Activated naive CD4-positive, alpha-beta T cell treated with anti-CD3 and anti-CD28 coated beads, Interleukin-2, amount 50 U/mL, for 16 hours (primary cell): ENCODE measurements at regions not wholly inside any gene's neighbourhood (a gene's known extent, or its start where the extent isn't known, plus 50 kb on each side); places are given as distances from the start of the nearest gene placed in this dataset.

Experiments
- DNase-seq: peaks from one replicate; pipeline ENCODE4 v3.0.0-alpha.2; 2020

DNA sequence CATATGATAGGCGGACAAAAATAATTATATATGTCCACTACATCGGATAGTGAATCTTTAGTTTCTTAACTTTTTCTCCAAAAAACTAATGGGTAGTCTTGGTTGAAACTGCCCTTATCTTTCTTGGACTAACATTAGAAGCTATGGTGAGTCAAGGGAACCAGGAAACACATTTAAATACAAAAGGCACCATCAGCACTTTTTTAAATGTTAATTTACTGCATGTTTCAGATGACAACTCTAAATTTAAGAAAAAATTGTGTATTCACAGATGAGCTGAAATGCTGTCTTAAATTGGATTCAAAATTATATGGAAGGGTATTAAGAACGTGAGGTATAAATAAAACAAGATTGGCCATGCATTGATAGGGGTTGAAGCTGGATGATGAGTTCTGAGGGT is 75.6 kb upstream of the CERS6 start:
- DNase-seq = no peak

DNA sequence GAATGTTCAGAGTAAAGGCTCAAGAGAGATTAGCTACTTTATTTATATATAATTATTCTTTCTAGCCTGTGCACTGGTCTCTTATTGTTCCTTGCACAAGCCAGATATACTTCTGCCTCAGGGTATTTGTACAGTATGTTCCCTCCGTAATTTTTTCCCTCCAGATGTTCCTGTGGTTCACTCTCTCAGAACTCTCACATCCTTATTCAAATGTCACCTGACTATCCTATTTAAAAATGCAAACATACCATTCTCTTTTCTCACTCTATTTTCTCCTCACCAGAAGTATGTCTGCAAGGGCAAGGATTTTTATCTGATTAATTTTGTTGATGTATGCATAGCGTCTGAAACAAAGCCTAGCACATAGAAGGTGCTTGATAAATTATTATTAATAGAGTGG is 64.0 kb upstream of the CERS6 start:
- DNase-seq = no peak

DNA sequence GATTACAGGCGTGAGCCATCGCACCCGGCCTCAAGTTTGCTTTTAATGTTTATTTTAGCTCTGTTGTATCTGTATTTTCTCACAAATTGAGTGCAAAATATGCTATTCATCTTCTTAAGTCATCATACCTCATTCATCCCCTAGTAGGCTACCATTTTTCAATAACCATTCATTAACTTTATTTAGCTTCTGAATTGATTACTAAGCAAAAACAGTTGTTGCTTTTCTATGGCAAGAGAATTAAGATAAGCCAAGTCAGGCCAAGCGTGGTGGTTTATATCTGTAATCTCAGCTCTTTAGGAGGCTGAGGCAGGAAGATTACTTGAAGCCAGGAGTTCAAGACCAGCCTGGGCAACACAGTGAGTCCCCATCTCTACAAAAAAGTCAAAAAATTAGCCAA is 63.3 kb upstream of the CERS6 start:
- DNase-seq = no peak

DNA sequence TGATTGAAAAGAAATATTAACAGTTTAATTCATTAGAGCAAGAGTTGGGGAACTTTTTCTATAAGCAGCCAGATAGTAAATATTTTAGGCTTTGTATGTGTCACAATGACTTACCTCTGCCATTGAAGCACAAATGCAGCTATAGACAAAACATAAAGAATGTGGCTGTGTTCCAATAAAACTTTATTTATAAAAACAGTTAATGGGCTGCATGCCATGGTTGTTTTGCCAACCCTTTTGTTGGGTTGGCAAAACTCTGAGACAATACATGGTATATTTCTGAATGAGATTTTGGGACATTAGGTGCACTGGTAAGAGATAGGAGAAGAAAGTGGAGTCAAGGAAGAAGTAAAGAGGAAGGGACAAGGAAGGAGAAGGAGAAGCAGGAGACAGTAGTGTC is 61.8 kb upstream of the CERS6 start:
- DNase-seq = no peak

DNA sequence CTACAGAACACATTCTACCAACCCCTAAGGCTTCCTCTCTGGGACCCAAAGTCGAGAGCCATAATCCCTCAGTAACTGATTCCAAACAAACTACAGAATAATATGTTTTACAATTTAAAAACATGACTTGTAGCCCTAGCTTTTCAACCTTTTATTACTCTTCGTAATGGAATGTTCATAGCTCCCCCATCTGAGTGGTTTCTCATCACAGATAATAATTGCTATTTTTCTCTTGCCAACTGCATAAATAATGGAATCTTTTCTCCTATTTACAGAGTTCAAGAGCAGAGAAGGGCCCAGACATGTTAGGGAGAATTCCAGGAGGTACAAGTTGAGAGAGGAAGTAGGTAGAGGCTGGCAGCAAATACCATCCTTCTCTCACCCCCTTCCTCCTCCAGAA is 59.9 kb upstream of the CERS6 start:
- DNase-seq = no peak

DNA sequence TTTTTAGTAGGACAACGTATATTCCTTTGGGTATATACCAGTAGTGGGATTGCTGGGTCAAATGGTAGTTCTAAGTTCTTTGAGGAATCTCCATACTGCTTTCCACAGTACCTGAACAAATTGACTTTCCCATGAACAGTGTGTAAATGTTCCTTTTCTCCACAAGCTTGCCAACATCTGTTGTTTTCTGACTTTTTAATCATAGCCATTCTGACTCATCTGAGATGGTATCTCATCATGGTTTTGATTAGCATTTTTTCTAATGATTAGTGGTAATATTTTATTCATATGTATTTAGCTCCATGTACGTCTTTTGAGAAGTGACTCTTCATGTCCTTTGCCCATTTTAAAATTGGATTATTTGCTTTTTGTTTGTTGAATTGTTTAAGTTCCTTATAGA is 58.4 kb upstream of the CERS6 start:
- no peak for DNase-seq

DNA sequence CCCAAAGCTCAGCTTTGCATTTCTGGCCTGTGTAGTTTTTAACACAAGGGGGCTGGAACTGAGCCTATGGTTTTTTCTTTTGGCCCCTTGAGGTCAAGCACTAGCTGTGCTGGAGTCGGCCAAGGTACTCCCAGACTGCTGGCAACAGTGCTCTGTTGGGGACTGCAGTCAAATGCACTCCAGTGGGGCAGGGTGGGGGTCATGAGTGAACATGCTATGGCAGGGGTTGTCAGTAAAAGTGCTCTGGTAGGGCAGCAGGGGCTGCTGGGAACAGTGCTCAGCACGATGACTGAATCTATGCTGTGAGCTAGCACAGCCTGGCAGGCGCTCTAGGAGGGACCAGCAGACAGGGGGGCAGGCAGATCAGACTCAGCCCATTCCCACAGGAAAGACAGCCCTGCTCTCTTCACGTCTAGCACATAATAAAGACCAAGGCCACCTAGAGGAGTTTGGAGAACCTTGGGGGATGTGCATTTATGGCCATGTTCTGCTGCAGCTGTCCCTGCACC is 55.0 kb upstream of the CERS6 start:
- DNase-seq = no peak

DNA sequence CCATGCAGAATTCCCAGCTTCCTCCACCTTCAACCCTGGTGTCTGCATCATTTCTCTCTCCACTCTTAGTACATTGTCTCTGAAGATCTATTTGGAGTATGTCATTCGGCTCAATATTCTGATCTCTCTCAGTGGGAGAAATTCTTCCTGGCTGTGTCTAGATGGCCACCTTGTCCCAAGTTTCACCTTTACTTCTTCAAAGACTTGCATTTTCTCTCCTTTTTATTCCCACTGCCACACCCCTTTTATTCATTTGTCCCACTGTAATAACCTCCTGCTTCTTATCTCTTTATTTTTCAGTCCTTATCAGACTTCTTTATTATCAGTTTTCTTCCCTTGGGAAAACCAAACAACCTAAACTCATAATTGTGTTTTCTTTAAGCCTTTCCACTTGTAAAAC is 54.3 kb upstream of the CERS6 start:
- no peak for DNase-seq

DNA sequence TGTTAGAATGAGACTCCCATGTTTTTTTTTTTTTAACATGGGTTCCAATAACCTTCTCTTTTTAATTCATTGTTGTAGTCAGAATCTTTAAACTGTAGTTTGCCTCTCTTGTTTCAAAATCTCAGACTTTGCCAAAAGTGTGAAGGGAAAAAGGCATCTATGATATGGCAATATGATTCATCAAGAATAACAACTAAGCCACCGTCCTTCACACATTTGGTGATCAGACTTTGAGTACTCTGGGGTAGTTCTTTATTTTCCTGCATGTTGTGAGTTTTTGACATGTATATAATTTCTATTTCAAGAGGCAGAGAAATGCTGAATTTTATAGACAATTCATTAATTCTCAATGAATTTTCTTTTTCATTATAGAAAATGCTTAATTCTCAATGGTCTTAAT is 53.5 kb upstream of the CERS6 start:
- DNase-seq = no peak

DNA sequence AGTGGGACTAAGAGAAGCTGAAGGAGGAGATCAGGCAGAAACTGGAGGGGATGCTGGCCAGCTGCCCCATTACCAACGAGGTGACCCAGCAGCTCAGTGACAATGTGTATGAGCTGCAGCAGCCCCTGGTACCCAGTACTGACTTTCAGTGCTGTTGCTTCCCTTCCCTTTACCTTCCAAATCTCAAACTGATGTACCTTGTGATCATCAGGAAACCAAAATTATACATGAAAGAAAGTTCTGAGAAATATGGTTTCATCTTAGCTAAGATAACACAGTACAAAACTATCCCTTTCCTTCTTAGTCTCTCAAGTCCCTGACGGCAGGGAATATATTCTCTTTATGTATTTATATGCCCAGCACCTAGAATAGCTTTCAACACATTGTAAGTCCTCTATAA is 52.3 kb upstream of the CERS6 start:
- DNase-seq = no peak

DNA sequence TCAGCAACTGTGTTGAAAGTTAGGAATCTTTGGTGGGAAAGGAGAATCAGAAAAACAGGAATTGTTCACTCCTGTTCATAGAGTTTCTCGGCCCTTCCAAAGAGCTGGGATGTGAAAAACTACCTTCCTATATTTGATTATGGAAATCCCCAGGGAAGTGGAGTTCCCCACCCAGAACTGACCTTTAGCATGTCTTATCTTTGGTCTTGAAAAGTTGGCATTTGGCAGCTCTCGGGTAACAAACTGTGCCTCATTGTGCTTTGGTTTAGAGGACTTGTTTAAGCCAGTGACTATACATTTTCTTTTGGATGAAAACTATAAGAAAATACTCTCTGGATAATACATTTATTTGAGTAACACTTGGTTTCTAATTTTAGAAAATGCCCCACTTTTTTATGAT is 51.3 kb upstream of the CERS6 start:
- no peak for DNase-seq
